Esophagus squamous epithelium (tissue), 5 donors: ENCODE measurements at regions not wholly inside any gene's neighbourhood (a gene's known extent, or its start where the extent isn't known, plus 50 kb on each side); places are given as distances from the start of the nearest gene placed in this dataset.

Experiments
- DNase-seq: peaks from one replicate; lab custom pipeline; 2025; lab: John Stamatoyannopoulos, UW
- H3K27ac ChIP-seq, 4 donors: fragments of 200-600 bp; sonication (generic); one replicate each; pipeline ENCODE4 v1.5.1; 2016 to 2019; ENCODE audit warnings: mild to moderate bottlenecking in 1 of 4
- H3K27me3 ChIP-seq, 4 donors: fragments of 200-600 bp; sonication (generic); 1 replicate in 3 of 4; 2 replicates in 1 of 4; pipeline versions ENCODE4 v1.5.1 to v1.6.0; 2017 to 2021; ENCODE audit warnings: antibody characterized with exemption in 1 of 4
- H3K36me3 ChIP-seq, 3 donors: fragments of 200-600 bp; sonication (generic); one replicate each; pipeline ENCODE4 v1.5.1; 2016 to 2019
- H3K4me1 ChIP-seq, 3 donors: fragments of 200-600 bp; sonication (generic); one replicate each; pipeline ENCODE4 v1.5.1; 2017 to 2019
- H3K4me3 ChIP-seq, 4 donors: fragments of 200-600 bp; sonication (generic); 1 replicate in 3 of 4; 2 replicates in 1 of 4; pipeline ENCODE4 v1.5.1; 2016 to 2019; ENCODE audit warnings: mild to moderate bottlenecking in 2 of 4, moderate library complexity in 1 of 4
- H3K9me3 ChIP-seq, 3 donors: fragments of 200-600 bp; sonication (generic); one replicate each; pipeline ENCODE4 v1.5.1; 2016 to 2019
- POLR2A ChIP-seq, 4 donors: fragments of 450-650 bp; IDR thresholded peaks; one replicate each; pipeline ENCODE4 v1.6.1; 2017; ENCODE audit warnings: antibody characterized with exemption in 4 of 4, mild to moderate bottlenecking in 4 of 4, moderate library complexity in 3 of 4
- WGBS, 2 donors: methylation state at CpG; one replicate each; pipeline ENCODE4 v1.1.5; 2018; 5-methylcytosine and 5-hydroxymethylcytosine counted together
- intact Hi-C: fragments of 100-400 bp; cut with DNase I; formaldehyde crosslinking; loops from one replicate; pipeline ENCODE4 v1.15.0; 2022
- TF ChIP-seq, protein P1 (sequence below), 6 experiments: fragments of 450-650 bp in 4 of 6; fragments of 200-600 bp in 2 of 6; sonication (generic) in 2 of 6; IDR thresholded peaks; one replicate each; pipeline ENCODE4 v1.5.1; 2016 to 2019; ENCODE audit warnings: antibody characterized with exemption in 6 of 6, mild to moderate bottlenecking in 4 of 6, moderate library complexity in 4 of 6
- donor health status: DM: yes; HTN: yes; CAD: no.

DNA sequence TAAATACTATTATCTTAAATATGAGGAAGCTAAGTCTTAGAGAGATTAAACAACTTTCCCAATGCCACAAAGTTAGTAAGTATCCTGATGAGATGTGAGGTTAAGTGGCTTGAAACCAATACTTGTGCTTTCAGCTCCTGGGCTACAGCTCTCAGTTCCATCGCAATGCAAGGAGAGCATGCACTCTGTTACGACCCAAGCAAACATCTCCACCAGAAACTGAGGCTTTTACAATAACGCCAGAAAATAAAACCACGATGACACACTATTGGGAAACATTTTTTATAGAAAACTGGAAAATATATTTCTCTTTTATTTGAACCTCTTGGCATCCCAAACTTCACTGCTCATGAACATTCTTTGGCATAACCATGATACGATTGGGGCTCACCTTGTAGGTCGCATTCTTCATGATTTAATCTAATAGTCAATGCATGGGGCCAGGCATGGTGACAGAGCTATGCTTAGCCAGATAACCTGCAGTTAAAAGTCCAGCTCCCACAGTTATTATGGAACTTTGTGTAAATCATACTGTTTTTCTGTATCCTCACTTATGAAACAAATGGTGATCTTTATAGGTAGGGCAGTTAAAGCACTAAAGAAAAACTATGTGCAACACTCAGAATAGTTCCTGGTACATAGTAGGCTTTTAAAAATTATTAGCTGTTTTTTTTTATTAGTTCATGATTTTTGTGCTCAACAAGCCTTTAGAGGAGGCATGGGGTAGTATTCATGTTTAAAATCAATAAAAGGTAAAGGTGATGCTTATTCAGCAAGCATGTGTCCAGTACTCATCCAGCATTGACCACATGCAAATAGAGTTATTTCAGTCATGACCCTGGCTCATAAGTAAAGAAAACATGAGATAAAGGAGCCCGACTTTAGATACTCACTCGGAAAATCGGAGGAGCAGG lies 238.3 kb upstream of the TRIB2 start:
- H3K36me3 ChIP-seq: no peaks in the 10 kb centered on the region
- H3K4me1 ChIP-seq: peaks cover 0 to 6% (median 0%) of the 10 kb centered on the region in 3 donors
- no peaks in the 10 kb centered on the region for H3K27me3 ChIP-seq
- TF ChIP-seq, protein P1, sequence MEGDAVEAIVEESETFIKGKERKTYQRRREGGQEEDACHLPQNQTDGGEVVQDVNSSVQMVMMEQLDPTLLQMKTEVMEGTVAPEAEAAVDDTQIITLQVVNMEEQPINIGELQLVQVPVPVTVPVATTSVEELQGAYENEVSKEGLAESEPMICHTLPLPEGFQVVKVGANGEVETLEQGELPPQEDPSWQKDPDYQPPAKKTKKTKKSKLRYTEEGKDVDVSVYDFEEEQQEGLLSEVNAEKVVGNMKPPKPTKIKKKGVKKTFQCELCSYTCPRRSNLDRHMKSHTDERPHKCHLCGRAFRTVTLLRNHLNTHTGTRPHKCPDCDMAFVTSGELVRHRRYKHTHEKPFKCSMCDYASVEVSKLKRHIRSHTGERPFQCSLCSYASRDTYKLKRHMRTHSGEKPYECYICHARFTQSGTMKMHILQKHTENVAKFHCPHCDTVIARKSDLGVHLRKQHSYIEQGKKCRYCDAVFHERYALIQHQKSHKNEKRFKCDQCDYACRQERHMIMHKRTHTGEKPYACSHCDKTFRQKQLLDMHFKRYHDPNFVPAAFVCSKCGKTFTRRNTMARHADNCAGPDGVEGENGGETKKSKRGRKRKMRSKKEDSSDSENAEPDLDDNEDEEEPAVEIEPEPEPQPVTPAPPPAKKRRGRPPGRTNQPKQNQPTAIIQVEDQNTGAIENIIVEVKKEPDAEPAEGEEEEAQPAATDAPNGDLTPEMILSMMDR (IDR thresholded peaks at IDR 0.05): no peak
- TF ChIP-seq POLR2A (IDR thresholded peaks at IDR 0.05): no peak
- no peaks in the 10 kb centered on the region for H3K9me3 ChIP-seq
- intact Hi-C loops: no loop called here
- H3K4me3 ChIP-seq: no peak overlapping the region
- 86 to 92% methylated on average over 9 of the region's 9 CpGs for WGBS, 2 donors
- H3K27ac ChIP-seq: no peak overlapping the region
- DNase-seq: no peak

DNA sequence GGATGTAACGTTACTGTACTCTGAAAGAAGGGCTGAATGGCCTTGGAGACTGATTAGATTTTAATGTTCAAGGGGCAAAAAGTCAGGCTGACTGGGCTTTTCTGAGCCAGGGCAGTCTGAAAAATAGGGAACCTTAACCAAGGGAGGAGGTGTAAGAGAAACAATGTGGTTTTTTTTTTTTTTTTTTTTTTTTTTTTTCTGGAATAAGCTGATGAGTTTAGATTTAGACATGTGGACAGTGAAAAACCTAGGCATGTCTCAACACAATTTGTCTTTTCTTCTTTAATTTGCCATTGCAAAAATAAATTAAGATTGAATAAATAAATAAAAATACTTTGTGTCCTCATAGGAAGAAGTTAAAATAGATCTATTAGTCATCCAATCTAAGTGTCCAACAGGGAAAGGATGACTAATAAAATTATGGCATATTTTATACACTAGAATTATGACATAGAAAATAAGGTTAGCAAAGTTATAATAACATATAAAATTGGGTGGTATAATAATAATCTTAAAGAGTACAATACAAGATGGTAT lies 237.6 kb upstream of the TRIB2 start:
- 83% methylated on average over 1 of the region's 1 CpG for WGBS, 2 donors
- intact Hi-C loops: no loop called here
- Histone ChIP-seq H3K4me3 (no peak overlapping the region), H3K36me3 (no peaks in the 10 kb centered on the region), H3K27ac (no peak overlapping the region), H3K9me3 (no peaks in the 10 kb centered on the region), H3K4me1 (peaks cover 0 to 6% (median 0%) of the 10 kb centered on the region in 3 donors), H3K27me3 (no peaks in the 10 kb centered on the region)
- TF ChIP-seq, protein P1 (IDR thresholded peaks at IDR 0.05): no peak
- TF ChIP-seq POLR2A (IDR thresholded peaks at IDR 0.05): no peak
- DNase-seq: no peak

DNA sequence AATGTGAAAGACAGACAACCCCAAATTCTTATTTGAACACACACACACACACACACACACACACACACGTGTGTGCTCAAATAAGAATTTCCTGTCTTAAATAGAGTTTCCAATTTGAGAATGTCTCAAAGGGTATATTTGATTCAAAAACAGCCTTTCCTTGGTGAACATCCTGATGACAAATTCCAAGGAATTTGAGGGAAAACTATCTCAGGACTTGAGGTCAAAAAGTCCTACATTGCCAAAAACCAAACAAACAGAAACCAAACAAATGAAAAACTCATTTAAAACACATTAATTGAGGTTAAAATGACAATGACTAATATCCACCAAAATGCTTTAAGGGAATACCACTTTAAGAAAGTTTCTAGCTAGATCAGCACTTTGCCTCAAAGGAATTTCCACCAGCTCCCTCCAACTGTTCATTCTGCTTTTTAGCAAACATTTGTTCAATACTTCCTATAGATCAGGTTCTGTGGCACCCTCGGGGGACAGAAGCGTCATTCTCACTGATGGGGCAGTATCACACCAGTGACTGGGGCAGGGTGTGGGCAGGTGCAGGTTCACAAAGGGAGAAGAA lies 232.1 kb upstream of the TRIB2 start:
- Histone ChIP-seq H3K9me3 (no peaks in the 10 kb centered on the region), H3K4me1 (peaks cover 8 to 20% (median 20%) of the 10 kb centered on the region in 3 donors), H3K4me3 (no peak overlapping the region), H3K27ac (no peak overlapping the region), H3K36me3 (no peaks in the 10 kb centered on the region), H3K27me3 (no peaks in the 10 kb centered on the region)
- intact Hi-C loops: no loop called here
- no peak for DNase-seq
- no peak for TF ChIP-seq POLR2A (IDR thresholded peaks at IDR 0.05)
- TF ChIP-seq, protein P1 (IDR thresholded peaks at IDR 0.05): no peak
- 63 to 65% methylated on average over 3 of the region's 3 CpGs for WGBS, 2 donors

DNA sequence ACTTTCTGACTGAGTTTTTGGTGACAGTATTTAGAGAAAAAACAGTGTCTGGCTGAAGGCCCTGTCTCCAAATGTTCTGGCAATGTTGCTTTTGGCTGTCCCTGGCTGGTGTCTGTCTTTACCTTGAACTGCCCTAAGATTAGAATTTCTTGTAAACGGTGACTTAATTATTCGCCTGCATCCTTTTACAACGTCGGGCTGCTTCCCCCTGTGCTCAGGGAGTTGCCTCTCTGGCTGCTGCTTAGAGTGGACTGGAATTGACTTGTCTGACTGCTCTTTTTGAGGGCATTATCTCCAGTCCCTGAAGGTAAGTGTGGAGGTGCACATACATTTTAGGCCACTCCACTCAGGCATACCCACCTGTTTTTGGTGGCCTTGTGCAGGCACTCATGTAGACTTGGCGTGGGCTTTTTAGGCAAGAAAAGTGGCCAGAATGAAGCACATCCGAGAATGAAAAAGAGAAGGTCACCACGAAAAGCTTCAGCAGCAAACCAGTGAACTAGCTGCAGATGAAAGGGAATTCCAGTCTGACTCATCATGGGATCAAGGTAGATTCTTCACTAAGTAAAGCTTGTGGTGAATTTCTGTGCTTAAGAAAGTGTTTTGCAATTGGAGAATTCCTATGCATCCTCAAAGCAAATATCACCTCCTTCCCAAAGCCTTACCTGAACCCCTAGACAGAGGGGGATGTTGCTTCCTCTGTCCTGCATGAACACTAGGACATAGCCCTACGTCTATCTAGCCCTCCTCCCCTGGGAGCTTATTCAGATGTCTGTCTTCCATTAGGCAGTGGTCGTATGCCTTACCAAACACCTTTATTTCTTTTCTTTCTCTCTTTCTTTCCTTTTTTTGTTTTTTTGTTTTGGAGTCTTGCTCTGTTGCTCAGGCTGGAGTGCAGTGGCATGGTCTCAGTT lies 230.3 kb upstream of the TRIB2 start:
- Histone ChIP-seq H3K4me3 (no peak overlapping the region), H3K4me1 (peaks cover 8 to 20% (median 20%) of the 10 kb centered on the region in 3 donors), H3K27ac (no peak overlapping the region), H3K36me3 (no peaks in the 10 kb centered on the region), H3K27me3 (no peaks in the 10 kb centered on the region), H3K9me3 (no peaks in the 10 kb centered on the region)
- DNase-seq: no peak
- 31 to 50% methylated on average over 8 to 9 of the region's 9 CpGs for WGBS, 2 donors
- TF ChIP-seq, protein P1 (IDR thresholded peaks at IDR 0.05): no peak
- TF ChIP-seq POLR2A (IDR thresholded peaks at IDR 0.05): no peak
- intact Hi-C loops: no loop called here
